ENCODE measurements at regions not wholly inside any gene's neighbourhood (a gene's known extent, or its start where the extent isn't known, plus 50 kb on each side); places are given as distances from the start of the nearest gene placed in this dataset.

- DNase-seq (ENCODE audit: low read depth in 2 of 2, low spot score in 1 of 2), result no peak
Measured at GRCh38 chr7:117972606-117973005, 99.4 kb upstream of the CTTNBP2 start.

- DNase-seq (ENCODE audit: low read depth in 2 of 2, low spot score in 1 of 2), result no peak
Measured at GRCh38 chr7:117973975-117974374, 100.7 kb upstream of the CTTNBP2 start.

- no peak for DNase-seq (ENCODE audit: low read depth in 2 of 2, low spot score in 1 of 2)
Measured at GRCh38 chr7:117974891-117975290, 101.7 kb upstream of the CTTNBP2 start.

GRCh38 chr7:117975476-117975875 is 102.2 kb upstream of the CTTNBP2 start:
- no peak for DNase-seq (ENCODE audit: low read depth in 2 of 2, low spot score in 1 of 2)

GRCh38 chr7:117979954-117980497 is 106.8 kb upstream of the CTTNBP2 start:
- no peak for DNase-seq (ENCODE audit: low read depth in 2 of 2, low spot score in 1 of 2)

- no peak for DNase-seq (ENCODE audit: low read depth in 2 of 2, low spot score in 1 of 2)
Measured at GRCh38 chr7:117982071-117983055, 109.1 kb upstream of the CTTNBP2 start.

GRCh38 chr7:117986645-117987269 is 113.5 kb upstream of the CTTNBP2 start:
- DNase-seq (ENCODE audit: low read depth in 2 of 2, low spot score in 1 of 2), result no peak

GRCh38 chr7:117990834-117991233 is 117.6 kb upstream of the CTTNBP2 start:
- DNase-seq (ENCODE audit: low read depth in 2 of 2, low spot score in 1 of 2), result no peak

- DNase-seq (ENCODE audit: low read depth in 2 of 2, low spot score in 1 of 2), result no peak
Measured at GRCh38 chr7:117992635-117993376, 119.6 kb upstream of the CTTNBP2 start.

GRCh38 chr7:117993377-117994003 is 120.2 kb upstream of the CTTNBP2 start:
- no peak for DNase-seq (ENCODE audit: low read depth in 2 of 2, low spot score in 1 of 2)

- DNase-seq (ENCODE audit: low read depth in 2 of 2, low spot score in 1 of 2), result no peak
Measured at GRCh38 chr7:117995850-117996650, 122.8 kb upstream of the CTTNBP2 start.

GRCh38 chr7:117997862-117998825 is 124.9 kb upstream of the CTTNBP2 start:
- no peak for DNase-seq (ENCODE audit: low read depth in 2 of 2, low spot score in 1 of 2)

GRCh38 chr7:118000480-118001202 is 127.4 kb upstream of the CTTNBP2 start:
- DNase-seq (ENCODE audit: low read depth in 2 of 2, low spot score in 1 of 2), result no peak

- DNase-seq (ENCODE audit: low read depth in 2 of 2, low spot score in 1 of 2), result no peak
Measured at GRCh38 chr7:118003476-118003875, 130.2 kb upstream of the CTTNBP2 start.

GRCh38 chr7:118005026-118005425 is 131.8 kb upstream of the CTTNBP2 start:
- no peak for DNase-seq (ENCODE audit: low read depth in 2 of 2, low spot score in 1 of 2)

- DNase-seq (ENCODE audit: low read depth in 2 of 2, low spot score in 1 of 2), result no peak
Measured at GRCh38 chr7:118006979-118007378, 133.7 kb upstream of the CTTNBP2 start.

- no peak for DNase-seq (ENCODE audit: low read depth in 2 of 2, low spot score in 1 of 2)
Measured at GRCh38 chr7:118009419-118009818, 136.2 kb upstream of the CTTNBP2 start.

- no peak for DNase-seq (ENCODE audit: low read depth in 2 of 2, low spot score in 1 of 2)
Measured at GRCh38 chr7:118011652-118012051, 138.4 kb upstream of the CTTNBP2 start.

Data from stimulated activated CD8-positive, alpha-beta memory T cell treated with anti-CD3 and anti-CD28 coated beads, Interleukin-4, amount 100 ng/mL, for 4 hours (primary cell).